Liver (tissue), 8 donors: ENCODE measurements at regions not wholly inside any gene's neighbourhood (a gene's known extent, or its start where the extent isn't known, plus 50 kb on each side); places are given as distances from the start of the nearest gene placed in this dataset.

ENCODE experiments used
- DNase-seq: peaks from one replicate; pipeline ENCODE4 v3.0.0-alpha.2; 2017; ENCODE audit warnings: low spot score
- H3K27ac ChIP-seq, 2 donors: one replicate each; pipeline ENCODE4 v1.7.0; 2013; ENCODE audit warnings: inconsistent platforms in 2 of 2, low read length in 2 of 2, control low read depth in 1 of 2, low read depth in 1 of 2, mild to moderate bottlenecking in 1 of 2
- H3K27me3 ChIP-seq, 4 donors: one replicate each; pipeline versions ENCODE4 v1.6.1 to v1.7.0; 2013; ENCODE audit warnings: low read length in 3 of 4, inconsistent platforms in 1 of 4, mild to moderate bottlenecking in 1 of 4, moderate library complexity in 1 of 4; ENCODE audit not compliant: control insufficient read depth in 4 of 4, insufficient read depth in 4 of 4
- H3K36me3 ChIP-seq, 4 donors: one replicate each; pipeline versions ENCODE4 v1.6.1 to v1.7.0; 2013; ENCODE audit warnings: low read length in 3 of 4, mild to moderate bottlenecking in 3 of 4, low read depth in 1 of 4, moderate library complexity in 1 of 4; ENCODE audit not compliant: control insufficient read depth in 4 of 4, insufficient read depth in 3 of 4
- H3K4me1 ChIP-seq, 4 donors: one replicate each; pipeline versions ENCODE4 v1.6.1 to v1.7.0; 2013; ENCODE audit warnings: low read length in 3 of 4, mild to moderate bottlenecking in 3 of 4, moderate library complexity in 1 of 4; ENCODE audit not compliant: control insufficient read depth in 4 of 4, insufficient read depth in 4 of 4
- H3K4me3 ChIP-seq, 3 donors: one replicate each; pipeline versions ENCODE4 v1.6.1 to v1.7.0; 2013; ENCODE audit warnings: low read length in 3 of 3, control low read depth in 1 of 3, low read depth in 1 of 3, mild to moderate bottlenecking in 1 of 3
- H3K9ac ChIP-seq, 2 donors: one replicate each; pipeline ENCODE4 v1.7.0; 2013; ENCODE audit warnings: low read length in 2 of 2, mild to moderate bottlenecking in 2 of 2, moderate library complexity in 2 of 2, control low read depth in 1 of 2, low read depth in 1 of 2
- H3K9me3 ChIP-seq, 4 donors: one replicate each; pipeline versions ENCODE4 v1.6.1 to v1.7.0; 2013; ENCODE audit warnings: low read length in 3 of 4; ENCODE audit not compliant: control insufficient read depth in 4 of 4
- ATF3 ChIP-seq: IDR thresholded peaks from 2 replicates; pipeline ENCODE4 v1.6.1; 2016; ENCODE audit warnings: antibody characterized with exemption
- CTCF ChIP-seq: fragments of 150-350 bp; IDR thresholded peaks from 2 replicates; pipeline ENCODE4 v1.5.1; 2017; ENCODE audit warnings: improper control_type of control experiment, low read depth, low read length; ENCODE audit not compliant: missing input control
- EGR1 ChIP-seq, 2 donors: IDR thresholded peaks; 2 replicates each; pipeline ENCODE4 v1.6.1; 2016 to 2018; ENCODE audit warnings: antibody characterized with exemption in 2 of 2, low read depth in 2 of 2
- FOXA1 ChIP-seq: IDR thresholded peaks from 2 replicates; pipeline ENCODE4 v1.6.1; 2016; ENCODE audit warnings: antibody characterized with exemption
- FOXA2 ChIP-seq: IDR thresholded peaks from 2 replicates; pipeline ENCODE4 v1.6.1; 2016; ENCODE audit warnings: antibody characterized with exemption
- GABPA ChIP-seq, 2 donors: IDR thresholded peaks in 1 of 2; conservative IDR thresholded peaks in 1 of 2; 2 replicates each; pipeline ENCODE4 v1.6.1; 2016; ENCODE audit warnings: antibody characterized with exemption in 2 of 2, mild to moderate bottlenecking in 1 of 2, moderate library complexity in 1 of 2
- HNF4G ChIP-seq: IDR thresholded peaks from 2 replicates; pipeline ENCODE4 v1.6.1; 2016; ENCODE audit warnings: antibody characterized with exemption
- JUND ChIP-seq, 2 donors: IDR thresholded peaks; 2 replicates each; pipeline ENCODE4 v1.6.1; 2016; ENCODE audit warnings: antibody characterized with exemption in 2 of 2
- MAX ChIP-seq: IDR thresholded peaks from 2 replicates; pipeline ENCODE4 v1.6.1; 2016; ENCODE audit warnings: antibody characterized with exemption
- NR2F2 ChIP-seq: IDR thresholded peaks from 2 replicates; pipeline ENCODE4 v1.6.1; 2016; ENCODE audit warnings: antibody characterized with exemption
- REST ChIP-seq: IDR thresholded peaks from 2 replicates; pipeline ENCODE4 v1.6.1; 2016; ENCODE audit warnings: antibody characterized with exemption, mild to moderate bottlenecking
- RXRA ChIP-seq, 2 donors: IDR thresholded peaks; 2 replicates each; pipeline ENCODE4 v1.6.1; 2017 to 2018; ENCODE audit warnings: antibody characterized with exemption in 2 of 2, mild to moderate bottlenecking in 1 of 2
- SP1 ChIP-seq: IDR thresholded peaks from 2 replicates; pipeline ENCODE4 v1.6.1; 2018; ENCODE audit warnings: antibody characterized with exemption, mild to moderate bottlenecking
- YY1 ChIP-seq: IDR thresholded peaks from 2 replicates; pipeline ENCODE4 v1.6.1; 2016; ENCODE audit warnings: antibody characterized with exemption, mild to moderate bottlenecking
- ZBTB33 ChIP-seq: IDR thresholded peaks from 2 replicates; pipeline ENCODE4 v1.6.1; 2016; ENCODE audit warnings: antibody characterized with exemption
- WGBS: extraction: QIAGEN DNeasy Blood & Tissue Kit; methylation state at CpG from one replicate; pipeline ENCODE4 v1.1.7; 2013; 5-methylcytosine and 5-hydroxymethylcytosine counted together
- donor health status: healthy.
- donor health status: healthy.
- donor health status: healthy.
- donor health status: healthy.
- donor health status: healthy.

- Histone ChIP-seq H3K4me1 (no peaks in the 10 kb centered on the region), H3K27me3 (no peaks in the 10 kb centered on the region), H3K9me3 (no peaks in the 10 kb centered on the region), H3K27ac (no peak overlapping the region), H3K4me3 (no peak overlapping the region), H3K36me3 (no peaks in the 10 kb centered on the region), H3K9ac (no peak overlapping the region)
- no peak for DNase-seq
- peak in 1 of 2 donors; percentile 10 for TF ChIP-seq JUND (IDR thresholded peaks at IDR 0.05)
- no peak for TF ChIP-seq SP1
- TF ChIP-seq ATF3 = no peak
- TF ChIP-seq YY1 = no peak
- no peak for TF ChIP-seq FOXA2
- 78% methylated on average over 9 of the region's 9 CpGs for WGBS
Observed at GRCh38 chr13:74301258-74301935, 167.2 kb upstream of the KLF12 start.

- Histone ChIP-seq H3K4me3 (no peak overlapping the region), H3K27me3 (no peaks in the 10 kb centered on the region), H3K36me3 (no peaks in the 10 kb centered on the region), H3K4me1 (no peaks in the 10 kb centered on the region), H3K27ac (no peak overlapping the region), H3K9me3 (no peaks in the 10 kb centered on the region), H3K9ac (no peak overlapping the region)
- TF ChIP-seq ZBTB33 (no peak), CTCF (no peak)
- DNase-seq = no peak
Observed at GRCh38 chr13:74300162-74300561, 166.0 kb upstream of the KLF12 start.

- DNase-seq = no peak
- H3K4me3 ChIP-seq = no peak overlapping the region
- H3K4me1 ChIP-seq = no peaks in the 10 kb centered on the region
- no peak overlapping the region for H3K27ac ChIP-seq
- 87% methylated on average over 2 of the region's 2 CpGs for WGBS
- no peaks in the 10 kb centered on the region for H3K36me3 ChIP-seq
- H3K27me3 ChIP-seq = no peaks in the 10 kb centered on the region
- H3K9me3 ChIP-seq = no peaks in the 10 kb centered on the region
- no peak overlapping the region for H3K9ac ChIP-seq
- TF ChIP-seq MAX = no peak
- no peak for TF ChIP-seq EGR1 (IDR thresholded peaks at IDR 0.05; ENCODE audit: low read depth in 2 of 2)
- TF ChIP-seq GABPA (IDR thresholded peaks at IDR 0.05 in 1 of 2, conservative IDR thresholded peaks at IDR 0.05 in 1 of 2) = no peak
- TF ChIP-seq NR2F2 = no peak
- TF ChIP-seq FOXA1 = no peak
- TF ChIP-seq FOXA2 = no peak
- no peak for TF ChIP-seq ZBTB33
- no peak for TF ChIP-seq RXRA (IDR thresholded peaks at IDR 0.05)
- no peak for TF ChIP-seq ATF3
- no peak for TF ChIP-seq JUND (IDR thresholded peaks at IDR 0.05)
- no peak for TF ChIP-seq HNF4G
- TF ChIP-seq REST = no peak
Observed at GRCh38 chr13:74299721-74300120, 165.5 kb upstream of the KLF12 start.
